ENCODE measurements at regions not wholly inside any gene's neighbourhood (a gene's known extent, or its start where the extent isn't known, plus 50 kb on each side); places are given as distances from the start of the nearest gene placed in this dataset.

DNA sequence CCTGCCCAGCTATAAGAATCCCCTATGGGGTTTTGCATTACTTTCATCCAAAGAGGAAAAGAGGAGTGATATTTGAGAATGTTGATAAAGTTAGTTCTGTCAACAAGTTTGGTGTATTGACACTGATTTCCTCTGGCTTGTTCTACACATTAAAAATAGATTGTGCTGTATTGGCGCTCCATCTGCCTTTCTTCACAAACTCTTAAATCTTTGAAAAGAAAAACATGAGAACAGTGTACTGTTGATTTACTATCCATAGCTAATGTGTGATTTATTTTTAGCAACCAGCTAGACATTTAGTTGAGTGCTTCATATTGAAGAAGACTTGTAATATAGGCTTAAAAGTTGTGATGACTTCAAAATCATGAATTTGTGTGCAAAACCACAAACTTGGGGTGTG, 261.2 kb upstream of the ANKRD50 start:
- Histone ChIP-seq H3K4me3 (ENCODE audit: insufficient read depth, low read depth, low read length) (no peak overlapping the region), H2BK20ac (ENCODE audit: low read depth, low read length) (no peak overlapping the region), H3K27ac (ENCODE audit: insufficient read depth, low read length) (no peak overlapping the region), H3K36me3 (ENCODE audit: control insufficient read depth, insufficient read depth, low read length) (no peaks in the 10 kb centered on the region), H4K5ac (ENCODE audit: low read depth, low read length) (no peak overlapping the region), H2BK5ac (ENCODE audit: low read depth, low read length, poor library complexity, severe bottlenecking) (no peak overlapping the region), H3K9me1 (ENCODE audit: insufficient read depth, low read length) (no peaks in the 10 kb centered on the region), H3K4ac (ENCODE audit: low read depth, low read length) (no peak overlapping the region), H3K18ac (ENCODE audit: low read depth, low read length) (no peak overlapping the region), H3K9ac (ENCODE audit: low read depth, low read length) (no peak overlapping the region), H3K79me1 (ENCODE audit: low read depth in 1 of 2, low read length in 2 of 2) (no peaks in the 10 kb centered on the region), H2AK5ac (ENCODE audit: low read depth, low read length) (no peak overlapping the region), H2BK120ac (ENCODE audit: low read depth, low read length) (no peak overlapping the region), H3K23ac (ENCODE audit: low read depth, low read length) (no peak overlapping the region), H2AK9ac (replicated peaks; ENCODE audit: low read depth, low read length, poor library complexity) (no peak overlapping the region), H3K4me2 (ENCODE audit: low read depth, low read length) (no peak overlapping the region), H2AFZ (replicated peaks; ENCODE audit: low read length, poor library complexity) (no peak overlapping the region), H4K20me1 (ENCODE audit: insufficient read depth, low read length) (no peaks in the 10 kb centered on the region), H4K91ac (ENCODE audit: insufficient read depth, low read depth, low read length) (no peak overlapping the region), H3K27me3 (ENCODE audit: control insufficient read depth, insufficient read depth, low read length) (no peaks in the 10 kb centered on the region), H3K4me1 (ENCODE audit: control insufficient read depth, insufficient read depth, low read length) (peaks cover 2% of the 10 kb centered on the region; the same call in 1 of the 2 replicates), H3K14ac (replicated peaks; ENCODE audit: low read depth, low read length) (no peak overlapping the region), H3K56ac (ENCODE audit: extremely low read depth, insufficient read depth, low read length) (no peak overlapping the region), H3K9me3 (ENCODE audit: control insufficient read depth, insufficient read depth, low read length) (no peaks in the 10 kb centered on the region), H2BK15ac (ENCODE audit: low read depth, low read length) (no peak overlapping the region), H4K8ac (ENCODE audit: low read depth in 2 of 2, low read length in 2 of 2) (no peak overlapping the region)
- no peak for TF ChIP-seq SMC3 (IDR thresholded peaks at IDR 0.05; ENCODE audit: low read depth, low read length)
- TF ChIP-seq BHLHE40 (IDR thresholded peaks at IDR 0.05; ENCODE audit: low read depth, low read length), result no peak
- TF ChIP-seq RAD21 (IDR thresholded peaks at IDR 0.05; ENCODE audit: low read length), result no peak
- TF ChIP-seq, protein P1, sequence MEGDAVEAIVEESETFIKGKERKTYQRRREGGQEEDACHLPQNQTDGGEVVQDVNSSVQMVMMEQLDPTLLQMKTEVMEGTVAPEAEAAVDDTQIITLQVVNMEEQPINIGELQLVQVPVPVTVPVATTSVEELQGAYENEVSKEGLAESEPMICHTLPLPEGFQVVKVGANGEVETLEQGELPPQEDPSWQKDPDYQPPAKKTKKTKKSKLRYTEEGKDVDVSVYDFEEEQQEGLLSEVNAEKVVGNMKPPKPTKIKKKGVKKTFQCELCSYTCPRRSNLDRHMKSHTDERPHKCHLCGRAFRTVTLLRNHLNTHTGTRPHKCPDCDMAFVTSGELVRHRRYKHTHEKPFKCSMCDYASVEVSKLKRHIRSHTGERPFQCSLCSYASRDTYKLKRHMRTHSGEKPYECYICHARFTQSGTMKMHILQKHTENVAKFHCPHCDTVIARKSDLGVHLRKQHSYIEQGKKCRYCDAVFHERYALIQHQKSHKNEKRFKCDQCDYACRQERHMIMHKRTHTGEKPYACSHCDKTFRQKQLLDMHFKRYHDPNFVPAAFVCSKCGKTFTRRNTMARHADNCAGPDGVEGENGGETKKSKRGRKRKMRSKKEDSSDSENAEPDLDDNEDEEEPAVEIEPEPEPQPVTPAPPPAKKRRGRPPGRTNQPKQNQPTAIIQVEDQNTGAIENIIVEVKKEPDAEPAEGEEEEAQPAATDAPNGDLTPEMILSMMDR (conservative IDR thresholded peaks at IDR 0.05; ENCODE audit: low read depth, low read length), result no peak
- TF ChIP-seq MXI1 (IDR thresholded peaks at IDR 0.05; ENCODE audit: borderline replicate concordance, low read depth, low read length), result no peak
- TF ChIP-seq CEBPB (IDR thresholded peaks at IDR 0.05; ENCODE audit: low read depth, low read length), result no peak
- no peak for TF ChIP-seq RCOR1 (IDR thresholded peaks at IDR 0.05; ENCODE audit: insufficient replicate concordance, low read length)
- no peak for TF ChIP-seq MAZ (IDR thresholded peaks at IDR 0.05; ENCODE audit: borderline replicate concordance, low read depth, low read length)
- TF ChIP-seq, protein P2, sequence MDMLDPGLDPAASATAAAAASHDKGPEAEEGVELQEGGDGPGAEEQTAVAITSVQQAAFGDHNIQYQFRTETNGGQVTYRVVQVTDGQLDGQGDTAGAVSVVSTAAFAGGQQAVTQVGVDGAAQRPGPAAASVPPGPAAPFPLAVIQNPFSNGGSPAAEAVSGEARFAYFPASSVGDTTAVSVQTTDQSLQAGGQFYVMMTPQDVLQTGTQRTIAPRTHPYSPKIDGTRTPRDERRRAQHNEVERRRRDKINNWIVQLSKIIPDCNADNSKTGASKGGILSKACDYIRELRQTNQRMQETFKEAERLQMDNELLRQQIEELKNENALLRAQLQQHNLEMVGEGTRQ (IDR thresholded peaks at IDR 0.05; ENCODE audit: low read depth, low read length), result no peak
- TF ChIP-seq NFE2L2 (IDR thresholded peaks at IDR 0.05; ENCODE audit: low read depth, low read length), result no peak
- no peak for TF ChIP-seq POLR2A (IDR thresholded peaks at IDR 0.05; ENCODE audit: low read depth, low read length)
- no peak for TF ChIP-seq MAFK (IDR thresholded peaks at IDR 0.05; ENCODE audit: low read depth, low read length)
- TF ChIP-seq FOS (IDR thresholded peaks at IDR 0.05; ENCODE audit: low read depth, low read length), result no peak
- no peak for TF ChIP-seq CHD1 (IDR thresholded peaks at IDR 0.05; ENCODE audit: low read depth, low read length)
- no peak for TF ChIP-seq RFX5 (IDR thresholded peaks at IDR 0.05; ENCODE audit: low read depth, low read length)
- TF ChIP-seq, protein P3, sequence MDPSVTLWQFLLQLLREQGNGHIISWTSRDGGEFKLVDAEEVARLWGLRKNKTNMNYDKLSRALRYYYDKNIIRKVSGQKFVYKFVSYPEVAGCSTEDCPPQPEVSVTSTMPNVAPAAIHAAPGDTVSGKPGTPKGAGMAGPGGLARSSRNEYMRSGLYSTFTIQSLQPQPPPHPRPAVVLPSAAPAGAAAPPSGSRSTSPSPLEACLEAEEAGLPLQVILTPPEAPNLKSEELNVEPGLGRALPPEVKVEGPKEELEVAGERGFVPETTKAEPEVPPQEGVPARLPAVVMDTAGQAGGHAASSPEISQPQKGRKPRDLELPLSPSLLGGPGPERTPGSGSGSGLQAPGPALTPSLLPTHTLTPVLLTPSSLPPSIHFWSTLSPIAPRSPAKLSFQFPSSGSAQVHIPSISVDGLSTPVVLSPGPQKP (IDR thresholded peaks at IDR 0.05; ENCODE audit: borderline replicate concordance, low read depth, low read length), result no peak
- no peak for DNase-seq
- in situ Hi-C loops (cut with MboI; ENCODE audit: low sequenced_read_pairs), result no loop called here
- ATAC-seq (ENCODE audit: low read depth), result no peak
- dilution Hi-C loops (cut with HindIII; ENCODE audit: low sequenced_read_pairs, unreplicated experiment), result no loop called here
- intact Hi-C loops (cut with micrococcal nuclease), result no loop called here
- BruUV-seq (replicated peaks), result no TSS peak
- WGBS, 2 experiments (ENCODE audit: extremely low coverage in 2 of 2, insufficient read length in 1 of 2), result no CpG with 5 or more reads among the region's 1 CpG
- CTCF ChIA-PET, result no interaction called here
- POLR2A ChIA-PET (ENCODE audit: unreplicated experiment), result no interaction called here

All from IMR-90 (cell line).